ENCODE measurements at regions not wholly inside any gene's neighbourhood (a gene's known extent, or its start where the extent isn't known, plus 50 kb on each side); places are given as distances from the start of the nearest gene placed in this dataset.
"Not testable (repeated sequence)": the region's sequence is repeated elsewhere in the genome, so short reads cannot be mapped to it uniquely, and the experiment has no call there.

DNA sequence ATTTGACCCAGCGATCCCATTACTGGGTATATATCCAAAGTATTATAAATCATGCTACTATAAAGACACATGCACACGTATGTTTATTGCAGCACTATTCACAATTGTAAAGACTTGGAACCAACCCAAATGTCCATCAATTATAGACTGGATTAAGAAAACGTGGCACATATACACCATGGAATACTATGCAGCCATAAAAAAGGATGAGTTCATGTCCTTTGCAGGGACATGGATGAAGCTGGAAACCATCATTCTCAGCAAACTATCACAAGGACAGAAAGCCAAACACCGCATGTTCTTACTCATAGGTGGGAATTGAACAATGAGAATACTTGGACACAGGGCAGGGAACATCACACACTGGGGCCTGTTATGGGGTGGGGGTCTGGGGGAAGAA is 317.8 kb downstream of the TSHZ3 start:
- DNase-seq, result not testable (repeated sequence)

DNA sequence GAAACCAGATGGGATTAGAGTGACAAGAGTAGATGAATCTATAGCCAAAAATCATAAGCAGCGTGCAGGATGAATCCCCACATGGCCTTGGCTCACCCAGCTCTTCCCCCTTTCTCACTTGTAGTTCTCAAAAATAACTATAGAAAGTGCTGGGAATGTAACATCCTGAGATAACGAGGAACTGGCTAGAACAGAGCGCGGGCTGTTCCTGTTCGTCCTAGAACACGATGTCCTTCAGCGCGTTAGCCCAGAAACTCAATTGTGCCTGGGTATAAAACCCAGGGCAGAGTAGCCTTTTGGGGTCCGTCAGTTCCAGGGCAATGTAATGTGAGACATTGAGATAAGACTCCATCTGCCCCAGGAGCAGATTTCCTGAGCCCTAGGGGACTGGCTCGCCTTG is 326.2 kb downstream of the TSHZ3 start:
- DNase-seq, result no peak

DNA sequence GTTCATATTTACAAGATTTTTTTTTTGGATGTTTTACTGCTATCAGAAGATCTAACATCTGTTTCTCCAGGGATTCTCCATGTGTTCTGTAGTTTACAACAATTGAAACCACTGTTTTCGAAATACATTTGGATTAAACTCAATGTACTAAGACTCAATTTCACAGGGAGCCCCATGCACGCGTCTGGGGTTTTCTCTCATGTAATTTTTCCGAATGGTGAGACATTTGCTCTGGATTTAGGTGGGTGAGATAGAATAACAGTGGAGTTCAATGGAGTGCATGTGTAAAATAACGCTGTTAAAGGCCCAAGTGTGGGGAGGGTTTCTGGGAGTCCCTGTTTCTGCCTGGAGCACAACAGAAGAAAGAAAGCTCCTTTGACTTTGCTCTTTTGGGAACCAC is 330.3 kb downstream of the TSHZ3 start:
- DNase-seq, result no peak

DNA sequence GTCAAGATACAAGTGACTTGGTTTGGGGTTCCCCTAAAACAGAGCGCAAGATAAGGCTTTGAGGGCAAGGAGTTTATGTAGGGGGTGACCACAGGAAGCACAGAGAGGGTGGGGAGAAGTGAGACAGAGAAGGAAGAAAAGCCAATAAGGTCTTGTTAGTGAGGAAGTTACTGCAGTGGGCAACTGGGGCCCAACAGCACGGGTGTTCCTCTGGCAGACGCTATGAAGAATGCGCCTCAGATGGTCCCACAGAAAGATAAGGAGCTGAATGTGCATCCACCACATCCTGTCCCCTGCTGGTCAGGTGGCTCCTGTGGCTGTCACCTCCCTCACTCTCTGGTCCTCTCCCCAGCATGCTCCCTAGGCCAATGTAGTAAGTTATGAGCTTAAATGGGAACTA is 333.5 kb downstream of the TSHZ3 start:
- DNase-seq, result no peak

DNA sequence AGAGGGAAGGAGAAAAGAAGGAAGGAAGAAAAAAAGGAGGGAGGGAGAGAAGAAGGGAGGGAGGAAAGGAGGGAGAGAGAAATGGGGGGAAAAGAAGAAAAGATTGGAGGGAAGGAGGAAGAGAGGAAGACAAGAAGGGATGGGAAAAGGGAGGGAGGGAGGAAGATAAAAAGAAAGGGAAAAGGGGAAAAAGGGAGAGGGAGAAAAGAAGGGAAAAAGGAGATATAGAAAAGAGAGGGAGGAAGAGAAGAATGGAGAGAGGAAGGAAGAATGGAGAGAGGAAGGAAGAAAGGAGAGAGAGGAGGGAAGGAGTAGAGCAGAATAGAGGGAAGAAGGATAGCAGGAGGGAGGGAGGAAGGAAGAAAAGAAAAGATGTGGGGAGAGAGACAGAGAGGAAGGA is 334.6 kb downstream of the TSHZ3 start:
- no peak for DNase-seq

DNA sequence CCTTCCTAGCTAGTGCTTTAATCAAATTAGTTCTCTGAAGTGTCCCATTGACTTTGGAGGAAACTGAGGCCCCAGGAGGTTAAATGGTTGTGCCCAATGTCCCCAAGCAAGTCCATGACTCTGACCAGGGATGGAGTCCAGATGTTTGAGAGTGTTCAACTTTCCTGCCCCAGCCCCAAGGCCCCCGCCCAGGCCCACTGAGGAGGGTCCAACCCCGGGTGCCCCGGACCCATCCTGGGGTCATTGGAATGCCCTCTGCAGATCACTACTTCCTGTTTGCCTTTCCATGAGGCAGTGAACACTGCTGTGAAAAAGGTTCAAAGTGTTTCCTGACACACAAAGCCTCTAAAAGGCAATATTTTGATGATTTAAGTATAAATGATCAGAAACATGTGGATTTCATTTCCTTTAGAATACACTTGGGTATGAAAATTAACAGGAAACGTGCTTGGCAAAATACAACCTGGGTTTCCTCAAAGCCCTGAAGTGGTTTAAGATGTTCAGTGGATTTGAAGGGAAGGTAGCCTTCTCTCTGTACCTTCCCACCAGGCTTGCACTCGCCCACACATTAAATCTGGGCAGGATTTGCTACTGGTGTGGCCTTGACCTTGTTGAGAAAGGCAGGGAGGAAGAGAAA is 335.7 kb downstream of the TSHZ3 start:
- DNase-seq, result no peak

DNA sequence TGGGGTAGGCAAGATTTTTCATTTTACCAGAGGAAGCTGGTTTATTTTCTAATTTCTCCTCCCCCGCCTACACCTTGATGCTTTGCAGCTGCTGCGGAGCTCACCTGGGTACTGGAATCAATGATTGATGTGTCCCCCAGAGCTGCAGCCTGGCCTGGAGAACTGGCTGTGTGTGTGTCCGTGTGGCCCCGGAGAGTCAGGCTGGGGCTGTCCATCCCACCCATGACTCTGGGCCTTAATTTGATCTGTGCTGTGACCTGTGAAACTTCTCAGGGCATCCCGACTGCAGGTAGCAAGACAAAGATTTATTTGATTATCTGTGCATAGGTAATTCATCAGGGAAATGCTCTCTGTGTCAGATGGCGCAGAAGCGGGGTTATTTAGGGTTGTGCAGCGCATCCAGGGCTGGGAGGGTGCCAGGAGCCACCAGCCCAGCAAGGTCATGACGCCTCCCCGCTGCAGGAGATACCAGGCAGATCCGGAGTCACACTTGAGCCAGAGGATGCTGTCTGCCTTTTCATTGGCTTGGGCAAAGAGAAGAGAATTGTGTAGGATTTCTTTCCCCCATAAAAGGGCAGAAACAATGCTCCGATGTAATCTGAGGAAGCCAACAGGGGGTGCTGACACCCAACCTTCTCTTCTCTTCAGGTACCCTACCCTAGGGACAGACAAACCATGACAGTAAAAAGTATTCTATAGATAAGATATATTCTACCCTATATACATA is 346.6 kb downstream of the TSHZ3 start:
- DNase-seq, result no peak

DNA sequence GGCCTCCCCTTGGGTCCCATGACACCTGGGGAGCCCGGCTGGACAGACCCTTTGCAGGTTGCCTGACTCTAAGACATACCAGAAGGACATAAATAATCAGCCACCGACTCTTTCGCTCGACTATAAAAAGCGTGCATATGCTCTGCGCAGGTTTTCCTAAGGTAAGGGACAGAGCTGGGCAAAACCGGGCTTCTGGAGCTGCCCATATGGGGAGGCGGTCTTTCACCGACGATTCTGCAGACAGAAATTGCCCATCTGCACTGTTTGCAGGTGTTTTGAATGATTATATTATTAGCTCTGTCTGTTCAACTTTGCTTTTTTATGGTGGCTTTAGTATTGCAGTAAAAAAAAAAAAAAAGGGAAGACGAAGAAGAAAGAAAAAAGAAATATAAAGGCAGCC is 347.2 kb downstream of the TSHZ3 start:
- no peak for DNase-seq

DNA sequence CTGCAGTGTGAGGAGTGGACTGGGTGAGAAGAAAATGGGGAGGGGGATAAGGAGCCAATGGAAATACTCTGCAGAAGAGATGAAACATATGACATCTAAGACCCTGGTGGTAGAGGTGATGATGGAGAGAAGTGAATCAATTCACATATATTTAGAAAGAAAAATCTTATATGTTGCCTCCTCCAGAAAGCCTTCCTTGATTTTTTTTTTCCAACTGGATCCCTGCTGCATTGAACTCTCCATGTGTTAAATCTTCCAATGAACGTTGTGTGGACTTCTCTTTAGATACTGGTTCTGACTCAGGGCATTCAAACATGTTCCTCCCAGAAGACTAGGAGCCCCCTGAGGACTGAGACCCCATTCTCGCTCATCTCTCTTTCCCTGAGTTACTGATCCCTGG is 348.3 kb downstream of the TSHZ3 start:
- no peak for DNase-seq

DNA sequence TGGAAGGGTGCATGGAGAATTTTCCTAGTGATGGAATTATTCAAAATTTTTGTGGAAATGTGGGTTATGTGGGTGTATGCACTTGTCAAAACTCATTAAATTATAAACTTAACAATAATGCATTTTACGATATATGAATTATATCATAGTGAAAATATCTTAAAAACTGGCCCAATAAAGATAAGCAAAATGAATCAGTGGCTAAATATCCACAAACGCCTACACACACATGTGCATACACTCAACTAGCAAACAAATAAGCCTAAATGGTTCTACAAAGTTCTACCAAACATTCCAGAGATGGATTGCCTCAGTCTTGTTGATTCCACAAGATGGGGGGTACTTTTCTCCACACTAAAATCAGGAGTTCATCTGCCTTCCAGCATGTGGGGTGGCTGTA is 349.5 kb downstream of the TSHZ3 start:
- DNase-seq, result no peak

DNA sequence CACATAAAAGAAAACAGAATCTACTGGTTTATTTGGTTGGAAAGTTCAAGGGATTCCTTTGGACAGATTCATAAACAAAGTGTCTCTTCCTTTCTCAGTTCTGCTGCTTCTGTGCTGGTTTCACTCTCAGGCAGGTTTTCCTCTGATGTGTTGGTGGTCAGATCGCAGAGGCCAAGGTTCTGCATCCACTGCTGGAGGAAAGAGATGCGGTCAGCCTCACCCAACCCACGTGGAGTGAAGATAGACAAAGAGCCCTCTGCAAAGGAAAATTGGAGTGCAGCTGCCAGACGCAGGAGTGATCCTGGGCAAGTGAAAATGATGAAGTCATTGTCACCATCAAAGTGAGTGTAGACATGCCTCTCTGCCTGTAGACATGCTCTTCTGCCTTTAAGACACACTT is 352.0 kb downstream of the TSHZ3 start:
- no peak for DNase-seq

DNA sequence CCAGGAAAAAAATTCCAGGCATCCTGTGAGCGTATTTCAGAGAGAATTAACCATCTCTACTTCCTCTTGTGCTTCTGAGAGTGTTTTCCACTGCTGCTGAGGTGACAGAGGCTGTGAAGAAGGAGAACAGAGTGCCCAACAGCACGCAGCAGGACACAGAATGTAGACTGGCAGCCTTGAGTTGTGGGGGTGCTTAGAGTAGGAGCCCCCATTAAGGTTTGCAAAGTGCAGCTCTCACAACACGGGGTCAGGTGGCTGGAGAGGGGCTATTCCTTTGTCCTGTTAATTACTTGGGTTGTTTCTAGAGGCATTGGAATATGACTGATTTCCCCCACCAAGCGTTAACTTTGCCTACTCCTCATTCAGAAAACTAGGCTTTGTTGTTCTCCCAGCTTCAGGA is 370.6 kb downstream of the TSHZ3 start:
- no peak for DNase-seq

DNA sequence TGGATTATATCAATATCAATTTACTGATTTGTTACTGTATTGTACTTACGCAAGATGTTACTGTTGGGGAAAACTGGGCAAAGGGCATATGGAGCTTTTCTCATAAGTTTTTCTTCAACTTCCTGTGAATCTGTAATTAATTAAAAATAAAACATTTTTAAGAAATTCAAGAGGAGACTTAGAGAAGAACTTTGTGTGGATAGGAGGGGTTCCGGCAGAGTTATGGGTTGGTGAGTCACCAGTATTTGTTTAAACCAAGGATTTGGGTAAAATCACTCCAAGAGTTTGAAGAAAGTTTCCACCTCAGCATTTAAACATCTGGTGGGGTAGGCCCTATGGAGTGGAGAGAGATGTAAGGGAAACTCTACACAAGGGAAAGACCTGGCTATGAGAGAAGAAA is 379.6 kb downstream of the TSHZ3 start:
- no peak for DNase-seq

DNA sequence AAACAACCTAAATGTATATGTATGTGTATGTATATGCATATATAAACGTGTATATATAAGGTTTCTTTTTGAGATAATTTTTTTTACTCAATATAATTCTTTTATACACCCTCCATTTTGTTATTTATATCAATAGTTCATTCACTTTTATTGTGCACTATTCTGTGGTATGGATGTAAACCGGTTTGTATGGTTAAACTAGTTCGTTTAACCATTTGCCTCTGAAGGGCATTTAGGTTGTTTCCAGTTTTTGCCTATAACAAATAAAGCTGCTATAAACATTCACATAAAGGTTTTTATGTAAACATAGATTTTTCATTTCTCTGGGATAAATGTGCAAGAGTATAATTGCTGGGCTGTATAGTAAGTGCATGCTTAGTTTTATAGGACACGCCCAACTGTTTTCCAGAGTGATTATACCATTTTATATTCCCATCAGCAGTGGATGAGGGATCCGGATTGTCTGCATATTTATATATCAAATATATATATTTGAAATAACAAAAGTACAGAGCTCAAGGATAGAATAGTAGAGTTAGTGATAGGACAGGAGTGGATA is 380.3 kb downstream of the TSHZ3 start:
- no peak for DNase-seq

DNA sequence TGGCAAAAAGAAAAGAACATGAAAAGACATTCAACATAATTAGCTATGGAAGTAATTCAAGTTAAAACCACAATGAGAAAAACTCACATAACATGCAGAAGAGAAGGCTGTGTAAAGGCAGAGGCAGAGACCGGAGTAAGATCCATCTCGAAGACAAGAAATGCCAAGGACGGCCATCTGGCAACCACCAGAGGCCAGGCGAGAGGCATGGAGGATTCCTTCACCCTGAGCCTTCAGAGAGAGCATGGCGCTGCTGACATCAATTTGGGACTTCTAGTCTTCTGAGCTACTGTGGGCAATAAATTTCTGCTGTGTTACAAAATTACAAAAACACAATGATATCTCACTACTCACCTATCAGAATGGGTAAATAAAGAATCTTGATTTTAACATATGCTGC is 381.0 kb downstream of the TSHZ3 start:
- DNase-seq, result no peak

DNA sequence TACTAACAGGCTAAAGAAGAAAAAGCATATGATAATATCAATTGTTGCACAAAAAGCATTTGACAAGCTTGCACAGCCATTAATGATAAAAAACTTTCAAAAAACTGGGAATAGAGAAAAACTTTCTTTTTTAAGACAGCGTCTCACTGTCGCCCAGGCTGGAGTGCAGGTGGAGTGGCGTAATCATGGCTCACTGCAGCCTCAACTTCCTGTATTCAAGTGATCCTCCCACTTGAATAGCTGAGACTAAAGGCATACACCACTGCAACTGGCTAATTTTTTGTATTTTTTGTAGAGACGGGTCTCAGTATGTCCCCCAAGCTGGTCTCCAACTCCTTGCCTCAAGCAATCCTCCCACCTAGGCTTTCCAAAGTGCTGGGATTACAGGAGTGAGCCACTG is 382.8 kb downstream of the TSHZ3 start:
- DNase-seq, result no peak

DNA sequence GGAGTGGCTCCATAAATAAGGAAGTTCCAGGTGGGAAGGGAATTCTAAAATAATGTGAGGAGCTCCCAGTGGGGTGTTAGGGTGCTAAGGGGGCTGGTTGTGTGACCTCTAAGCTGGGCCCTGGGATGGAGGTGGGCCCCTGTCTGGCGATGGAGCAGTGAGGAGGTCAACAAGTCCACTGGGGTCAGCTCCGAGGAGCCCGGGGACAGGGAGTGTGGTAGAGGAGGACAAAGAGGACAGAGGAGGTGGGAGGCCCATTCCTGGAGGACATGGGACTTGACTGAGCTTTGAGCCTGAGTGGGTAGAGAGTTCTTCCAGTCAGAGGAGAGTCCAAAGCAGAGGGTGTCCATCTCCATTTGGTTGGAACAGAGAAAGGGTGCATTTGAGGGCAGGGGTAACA is 390.2 kb downstream of the TSHZ3 start:
- no peak for DNase-seq

DNA sequence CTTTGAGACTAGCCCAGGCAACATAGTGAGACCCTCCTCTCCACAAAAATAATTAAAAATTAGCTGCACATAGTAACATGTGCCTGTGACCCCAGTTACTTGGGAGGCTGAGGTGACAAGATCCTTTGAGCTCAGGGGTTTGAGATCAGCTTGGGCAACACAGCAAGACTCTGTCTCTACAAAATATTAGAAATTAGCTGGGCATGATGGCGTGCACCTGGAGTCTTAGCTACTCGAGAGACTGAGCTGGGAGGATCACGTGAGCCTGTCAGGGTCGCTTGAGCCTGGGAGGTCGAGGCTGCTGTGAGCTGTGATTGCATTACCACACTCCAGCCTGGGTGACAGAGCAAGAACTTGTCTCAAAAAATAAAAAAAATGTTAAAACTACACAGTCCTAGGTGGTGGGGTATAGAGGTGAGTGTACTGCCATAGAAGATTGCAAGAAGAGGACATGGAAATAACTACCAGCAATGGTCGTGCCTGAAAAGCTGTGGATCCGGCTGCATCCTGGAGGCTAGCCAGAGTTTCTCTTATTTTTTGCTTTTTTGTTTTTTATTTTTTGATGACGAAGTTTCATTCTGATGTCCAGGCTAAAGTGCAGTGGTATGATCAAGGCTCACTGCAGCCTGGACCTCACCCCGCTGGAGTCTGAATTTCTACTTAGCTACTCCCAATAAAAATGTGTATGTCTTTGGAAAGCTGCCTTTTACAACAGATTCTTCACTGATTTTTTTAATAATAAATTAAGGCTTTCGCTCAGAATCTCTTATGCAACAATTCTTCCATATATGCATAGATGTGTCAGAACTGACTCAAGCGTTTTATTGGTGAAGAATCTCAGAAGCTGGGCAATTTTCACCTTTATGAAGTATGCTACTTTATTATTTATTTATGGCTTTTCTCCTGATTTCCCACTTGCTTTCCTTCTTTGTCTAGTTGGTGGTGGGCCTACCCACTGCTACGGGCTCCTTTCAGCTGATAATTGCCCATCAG is 393.8 kb downstream of the TSHZ3 start:
- DNase-seq, result no peak

DNA sequence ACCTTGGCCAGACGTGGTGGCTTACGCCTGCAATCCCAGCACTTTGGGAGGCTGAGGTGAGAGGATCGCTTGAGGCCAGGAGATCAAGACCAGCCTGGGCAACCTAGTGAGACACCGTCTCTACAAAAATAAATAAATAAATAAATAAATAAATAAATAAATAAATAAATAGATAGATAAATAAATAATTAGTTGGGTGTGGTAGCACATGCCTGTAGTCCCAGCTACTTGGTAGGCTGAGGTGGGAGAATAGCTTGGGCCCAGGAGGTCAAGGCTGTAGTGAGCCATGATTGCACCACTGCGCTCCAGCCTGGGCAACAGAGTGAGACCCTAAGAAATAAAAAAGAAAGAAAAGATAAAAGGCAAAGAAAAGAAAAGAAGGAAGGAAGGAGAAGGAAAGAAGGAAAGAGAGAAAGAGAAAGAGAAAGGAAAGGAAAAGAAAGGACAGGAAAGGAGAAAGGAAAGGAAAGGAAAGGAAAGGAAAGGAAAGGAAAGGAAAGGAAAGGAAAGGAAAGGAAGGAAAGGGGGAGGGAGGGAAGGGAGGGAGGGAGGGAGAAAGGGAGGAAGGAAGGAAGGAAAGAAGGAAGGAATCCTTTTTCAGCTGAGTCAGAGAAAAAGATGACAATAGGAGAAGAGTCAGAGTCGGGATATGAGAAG is 404.8 kb downstream of the TSHZ3 start:
- not testable (repeated sequence) for DNase-seq

DNA sequence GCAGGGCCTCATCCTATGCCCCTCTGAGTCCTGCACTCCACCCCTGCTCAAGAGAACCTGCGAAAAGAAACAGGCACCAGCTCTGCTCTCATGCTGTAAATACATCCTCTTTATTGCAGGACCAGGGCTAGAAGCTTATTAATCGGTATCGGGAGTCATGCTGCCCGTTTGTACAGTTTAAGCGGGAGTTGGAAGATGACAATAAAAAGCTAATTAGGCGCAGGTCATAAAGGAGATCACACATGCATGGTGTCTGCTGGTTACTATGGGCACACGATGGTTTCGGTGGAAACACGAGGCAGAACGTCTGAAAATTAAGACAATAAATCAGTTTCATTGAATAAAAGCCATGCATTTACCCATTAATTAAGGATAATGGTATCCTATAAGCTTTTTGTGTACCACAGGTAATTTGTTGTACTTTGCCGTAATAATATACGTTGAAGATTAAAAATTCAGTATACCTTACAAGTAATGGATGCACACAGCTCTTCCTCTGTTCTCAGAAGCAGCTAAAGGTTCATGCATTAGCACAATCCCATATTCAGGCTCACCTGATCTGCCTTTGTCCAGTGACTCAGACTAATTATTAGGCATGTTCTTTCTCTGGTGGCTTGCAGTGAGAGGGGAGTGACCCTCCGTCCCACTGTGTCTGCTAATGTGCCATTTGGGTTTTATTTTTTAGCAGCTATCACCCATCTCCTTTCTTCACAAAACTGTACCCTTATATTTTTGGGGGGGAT is 406.0 kb downstream of the TSHZ3 start:
- DNase-seq, result no peak

DNA sequence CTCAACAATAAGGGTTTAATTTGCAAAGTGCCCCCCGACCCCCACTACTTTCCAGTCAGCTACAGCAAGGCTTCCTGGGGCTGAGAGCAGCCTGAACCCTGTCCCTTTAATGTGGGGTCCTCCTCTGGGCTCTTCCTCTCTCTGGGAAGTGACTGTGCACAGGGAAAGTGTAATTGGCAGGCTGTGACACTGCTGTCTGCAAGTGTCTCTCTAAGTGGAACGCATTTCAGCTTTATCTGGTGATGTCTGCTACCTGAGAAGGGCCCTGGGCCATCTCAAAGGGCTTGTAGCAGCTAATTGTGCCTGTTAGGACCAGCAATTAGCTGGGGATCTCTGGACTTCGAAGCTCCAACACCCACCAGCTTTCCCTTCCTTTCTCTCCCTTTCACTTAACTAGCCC is 406.6 kb downstream of the TSHZ3 start:
- DNase-seq, result no peak

DNA sequence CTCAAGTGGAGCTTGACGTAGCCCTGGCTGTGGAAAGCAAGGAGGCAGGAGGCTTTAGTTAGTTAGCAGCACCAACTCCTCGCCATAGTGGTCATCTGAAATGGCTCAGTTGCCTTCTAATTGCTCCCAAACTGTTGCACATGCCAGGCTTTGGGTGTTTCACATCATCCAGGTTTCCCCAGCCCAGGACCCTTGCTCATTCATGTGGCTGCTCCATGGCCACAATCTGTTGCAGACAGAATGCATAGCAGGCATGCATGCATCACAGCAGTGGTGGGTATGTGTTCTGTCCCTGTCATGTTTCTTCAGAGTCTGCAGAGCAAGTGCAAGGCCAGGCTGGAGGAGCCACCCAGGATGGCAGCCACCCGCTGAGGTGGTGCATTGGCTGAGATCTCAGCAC is 407.6 kb downstream of the TSHZ3 start:
- DNase-seq, result no peak
